ENCODE measurements at regions not wholly inside any gene's neighbourhood (a gene's known extent, or its start where the extent isn't known, plus 50 kb on each side); places are given as distances from the start of the nearest gene placed in this dataset.

GRCh38 chr9:106350777-106351176 is 512.2 kb upstream of the ZNF462 start:
- TF ChIP-seq CTCF (IDR thresholded peaks at IDR 0.05) (no peak), EP300 (IDR thresholded peaks at IDR 0.05; ENCODE audit: low read depth) (no peak), POLR2A (IDR thresholded peaks at IDR 0.05) (no peak), POLR2AphosphoS5 (IDR thresholded peaks at IDR 0.05) (no peak)
